ENCODE measurements at regions not wholly inside any gene's neighbourhood (a gene's known extent, or its start where the extent isn't known, plus 50 kb on each side); places are given as distances from the start of the nearest gene placed in this dataset.

GRCh38 chr1:221302357-221302756 is 423.1 kb downstream of the HLX start:
- H3K4me3 ChIP-seq, result no peak overlapping the region
- no peaks in the 10 kb centered on the region for H3K9me3 ChIP-seq
- no peaks in the 10 kb centered on the region for H3K4me1 ChIP-seq
- no peaks in the 10 kb centered on the region for H3K36me3 ChIP-seq
- no peaks in the 10 kb centered on the region for H3K27me3 ChIP-seq (ENCODE audit: low read depth)
- H3K27ac ChIP-seq, result no peak overlapping the region
- ATAC-seq, result no peak
- intact Hi-C loops (cut with DNase I), result no loop called here
- no peak for TF ChIP-seq CTCF (IDR thresholded peaks at IDR 0.05)
- no peak for DNase-seq

GRCh38 chr1:221302810-221303209 is 423.6 kb downstream of the HLX start:
- intact Hi-C loops (cut with DNase I), result no loop called here
- H3K9me3 ChIP-seq, result no peaks in the 10 kb centered on the region
- ATAC-seq (no peak), DNase-seq (no peak)
- H3K4me3 ChIP-seq, result no peak overlapping the region
- H3K4me1 ChIP-seq, result no peaks in the 10 kb centered on the region
- TF ChIP-seq CTCF (IDR thresholded peaks at IDR 0.05), result no peak
- no peaks in the 10 kb centered on the region for H3K36me3 ChIP-seq
- no peaks in the 10 kb centered on the region for H3K27me3 ChIP-seq (ENCODE audit: low read depth)
- H3K27ac ChIP-seq, result no peak overlapping the region

GRCh38 chr1:221303623-221304022 is 424.4 kb downstream of the HLX start:
- Histone ChIP-seq H3K4me3 (no peak overlapping the region), H3K36me3 (no peaks in the 10 kb centered on the region), H3K27me3 (ENCODE audit: low read depth) (no peaks in the 10 kb centered on the region), H3K27ac (no peak overlapping the region), H3K4me1 (no peaks in the 10 kb centered on the region), H3K9me3 (no peaks in the 10 kb centered on the region)
- no peak for TF ChIP-seq CTCF (IDR thresholded peaks at IDR 0.05)
- intact Hi-C loops (cut with DNase I), result no loop called here
- DNase-seq (no peak), ATAC-seq (no peak)

- Histone ChIP-seq H3K27ac (no peak overlapping the region), H3K4me1 (no peaks in the 10 kb centered on the region), H3K27me3 (ENCODE audit: low read depth) (no peaks in the 10 kb centered on the region), H3K4me3 (no peak overlapping the region), H3K36me3 (no peaks in the 10 kb centered on the region), H3K9me3 (no peaks in the 10 kb centered on the region)
- intact Hi-C loops (cut with DNase I), result no loop called here
- no peak for ATAC-seq
- no peak for DNase-seq
- TF ChIP-seq CTCF (IDR thresholded peaks at IDR 0.05), result no peak
These were observed 427.0 kb downstream of the HLX start for GRCh38 chr1:221306239-221306638.

GRCh38 chr1:221308534-221309511 is 429.6 kb downstream of the HLX start:
- no peak for TF ChIP-seq CTCF (IDR thresholded peaks at IDR 0.05)
- intact Hi-C loops (cut with DNase I), result no loop called here
- H3K36me3 ChIP-seq, result no peaks in the 10 kb centered on the region
- no peak for DNase-seq
- ATAC-seq, result no peak
- H3K27me3 ChIP-seq (ENCODE audit: low read depth), result no peaks in the 10 kb centered on the region
- no peak overlapping the region for H3K4me3 ChIP-seq
- H3K4me1 ChIP-seq, result no peaks in the 10 kb centered on the region
- H3K9me3 ChIP-seq, result no peaks in the 10 kb centered on the region
- no peak overlapping the region for H3K27ac ChIP-seq
